Jurkat, Clone E6-1 (cell line): ENCODE measurements at regions not wholly inside any gene's neighbourhood (a gene's known extent, or its start where the extent isn't known, plus 50 kb on each side); places are given as distances from the start of the nearest gene placed in this dataset.
"Not testable (repeated sequence)": the region's sequence is repeated elsewhere in the genome, so short reads cannot be mapped to it uniquely, and the experiment has no call there.

Experiments used
- DNase-seq: peaks from one replicate; pipeline ENCODE4 v3.0.0-alpha.2; 2011; ENCODE audit warnings: low read depth, low spot score
- H3K4me3 ChIP-seq: 2 replicates; pipeline ENCODE4 v1.5.1; 2011; ENCODE audit warnings: mild to moderate bottlenecking, low read length, control low read depth, moderate library complexity

- H3K4me3 ChIP-seq: no peak overlapping the region
- DNase-seq: no peak
Measured at GRCh38 chr21:43297391-43297981, 128.7 kb downstream of the CRYAA start.

- no peak overlapping the region for H3K4me3 ChIP-seq
- no peak for DNase-seq
Measured at GRCh38 chr21:43295066-43295958, 126.5 kb downstream of the CRYAA start.

- no peak for DNase-seq
- H3K4me3 ChIP-seq: no peak overlapping the region
Measured at GRCh38 chr21:43294194-43294902, 125.5 kb downstream of the CRYAA start.

GRCh38 chr21:43292866-43293142 is 124.0 kb downstream of the CRYAA start:
- DNase-seq: peak; percentile 24
- H3K4me3 ChIP-seq: no peak overlapping the region

GRCh38 chr21:43292041-43292865 is 123.4 kb downstream of the CRYAA start:
- no peak overlapping the region for H3K4me3 ChIP-seq
- no peak for DNase-seq

GRCh38 chr21:43291347-43291950 is 122.6 kb downstream of the CRYAA start:
- DNase-seq: no peak
- H3K4me3 ChIP-seq: no peak overlapping the region

- DNase-seq: no peak
Measured at GRCh38 chr21:43290421-43291346, 121.9 kb downstream of the CRYAA start.

GRCh38 chr21:43289966-43290365 is 121.2 kb downstream of the CRYAA start:
- H3K4me3 ChIP-seq: no peak overlapping the region
- no peak for DNase-seq

More at GRCh38 chr21:43290421-43291346, 121.9 kb downstream of the CRYAA start:
- H3K4me3 ChIP-seq: no peak overlapping the region

- no peak overlapping the region for H3K4me3 ChIP-seq
Measured at GRCh38 chr21:43289442-43289841, 120.6 kb downstream of the CRYAA start.

GRCh38 chr21:43287795-43288755 is 119.3 kb downstream of the CRYAA start:
- DNase-seq: no peak
- H3K4me3 ChIP-seq: no peak overlapping the region

More at GRCh38 chr21:43289442-43289841, 120.6 kb downstream of the CRYAA start:
- DNase-seq: no peak

- no peak overlapping the region for H3K4me3 ChIP-seq
- DNase-seq: peak; percentile 95
Measured at GRCh38 chr21:43287111-43287760, 118.4 kb downstream of the CRYAA start.

GRCh38 chr21:43286196-43286595 is 117.4 kb downstream of the CRYAA start:
- H3K4me3 ChIP-seq: no peak overlapping the region
- no peak for DNase-seq

GRCh38 chr21:43284700-43285099 is 115.9 kb downstream of the CRYAA start:
- no peak for DNase-seq
- no peak overlapping the region for H3K4me3 ChIP-seq

- H3K4me3 ChIP-seq: no peak overlapping the region
- no peak for DNase-seq
Measured at GRCh38 chr21:43284238-43284637, 115.4 kb downstream of the CRYAA start.

- not testable (repeated sequence) for DNase-seq, H3K4me3 ChIP-seq
Measured at GRCh38 chr21:43283925-43284221, 115.1 kb downstream of the CRYAA start.

GRCh38 chr21:43283136-43283924 is 114.5 kb downstream of the CRYAA start:
- no peak overlapping the region for H3K4me3 ChIP-seq

More at GRCh38 chr21:43283136-43283924, 114.5 kb downstream of the CRYAA start:
- DNase-seq: no peak
